SU-DHL-6 (cell line): ENCODE measurements at regions not wholly inside any gene's neighbourhood (a gene's known extent, or its start where the extent isn't known, plus 50 kb on each side); places are given as distances from the start of the nearest gene placed in this dataset.

ENCODE experiments used
- EZH2phosphoT487 ChIP-seq: fragments of 200-600 bp; sonication (generic), shearing (Covaris generic); conservative IDR thresholded peaks from 2 replicates; pipeline ENCODE4 v1.6.1; 2018; ENCODE audit warnings: mild to moderate bottlenecking, antibody characterized with exemption, low read length, moderate library complexity, mixed read lengths
- TF ChIP-seq, protein P1 (sequence below): fragments of 200-600 bp; sonication (generic); IDR thresholded peaks from one replicate; pipeline ENCODE4 v1.5.1; 2017; ENCODE audit warnings: antibody characterized with exemption, mild to moderate bottlenecking, low read length, moderate library complexity; ENCODE audit not compliant: insufficient read depth, poor library complexity, severe bottlenecking

DNA sequence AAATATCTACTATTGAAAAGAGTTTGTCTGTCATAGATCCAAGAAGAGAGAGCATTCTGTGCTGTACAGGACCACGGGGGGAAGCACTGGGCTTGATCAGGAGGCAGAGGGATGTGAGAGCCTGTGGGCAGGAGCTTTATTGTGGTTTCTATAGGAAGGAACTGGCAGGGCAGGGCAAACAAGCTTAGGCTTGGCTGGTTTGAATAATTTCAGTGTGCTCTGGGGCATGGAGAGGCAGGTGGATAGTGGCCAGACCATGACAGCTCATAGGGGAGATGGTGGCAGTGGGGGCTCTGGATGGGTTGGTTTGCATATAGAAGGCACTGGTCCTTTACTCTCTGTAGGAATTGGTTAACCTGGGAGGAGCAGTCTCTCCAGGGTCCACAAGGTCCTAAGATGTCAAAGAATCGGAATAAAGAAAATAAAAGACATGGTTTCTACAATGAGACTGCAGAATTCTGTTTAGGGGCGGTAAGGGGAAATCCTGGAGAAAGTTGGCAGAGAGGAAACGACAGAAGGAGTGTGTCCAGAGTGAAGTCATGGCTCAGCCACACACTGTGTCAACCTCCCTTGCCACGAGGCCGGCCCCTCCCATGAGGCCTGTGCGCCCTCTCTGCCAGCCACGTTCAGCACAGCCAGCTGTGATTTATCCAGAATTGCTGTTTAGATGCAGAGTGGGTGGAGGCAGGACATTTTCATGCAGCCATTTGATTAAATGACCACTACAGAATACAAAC, 81.7 kb upstream of the PGBD5 start:
- TF ChIP-seq, protein P1, sequence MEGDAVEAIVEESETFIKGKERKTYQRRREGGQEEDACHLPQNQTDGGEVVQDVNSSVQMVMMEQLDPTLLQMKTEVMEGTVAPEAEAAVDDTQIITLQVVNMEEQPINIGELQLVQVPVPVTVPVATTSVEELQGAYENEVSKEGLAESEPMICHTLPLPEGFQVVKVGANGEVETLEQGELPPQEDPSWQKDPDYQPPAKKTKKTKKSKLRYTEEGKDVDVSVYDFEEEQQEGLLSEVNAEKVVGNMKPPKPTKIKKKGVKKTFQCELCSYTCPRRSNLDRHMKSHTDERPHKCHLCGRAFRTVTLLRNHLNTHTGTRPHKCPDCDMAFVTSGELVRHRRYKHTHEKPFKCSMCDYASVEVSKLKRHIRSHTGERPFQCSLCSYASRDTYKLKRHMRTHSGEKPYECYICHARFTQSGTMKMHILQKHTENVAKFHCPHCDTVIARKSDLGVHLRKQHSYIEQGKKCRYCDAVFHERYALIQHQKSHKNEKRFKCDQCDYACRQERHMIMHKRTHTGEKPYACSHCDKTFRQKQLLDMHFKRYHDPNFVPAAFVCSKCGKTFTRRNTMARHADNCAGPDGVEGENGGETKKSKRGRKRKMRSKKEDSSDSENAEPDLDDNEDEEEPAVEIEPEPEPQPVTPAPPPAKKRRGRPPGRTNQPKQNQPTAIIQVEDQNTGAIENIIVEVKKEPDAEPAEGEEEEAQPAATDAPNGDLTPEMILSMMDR, result no peak
- TF ChIP-seq EZH2phosphoT487, result no peak
